ENCODE measurements at regions not wholly inside any gene's neighbourhood (a gene's known extent, or its start where the extent isn't known, plus 50 kb on each side); places are given as distances from the start of the nearest gene placed in this dataset.

DNA sequence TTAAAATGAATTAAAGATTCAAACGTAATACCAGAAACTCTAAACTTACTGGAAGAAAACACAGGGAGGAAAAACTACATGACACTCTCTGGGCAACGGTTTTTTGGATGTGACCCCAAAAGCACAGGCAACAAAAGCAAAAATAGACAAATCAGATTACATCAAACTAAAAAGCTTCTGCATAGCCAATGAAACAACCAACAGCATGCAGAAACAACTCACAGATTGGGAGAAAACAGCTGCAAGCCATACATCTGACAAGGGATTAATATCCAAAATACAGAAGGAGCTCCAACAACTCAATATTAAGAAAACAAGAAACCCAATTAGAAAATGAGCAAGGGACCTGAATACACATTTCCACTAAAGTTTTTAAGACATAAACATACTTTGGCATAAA, 69.2 kb upstream of the ALOX12 start:
- TF ChIP-seq, protein P1, sequence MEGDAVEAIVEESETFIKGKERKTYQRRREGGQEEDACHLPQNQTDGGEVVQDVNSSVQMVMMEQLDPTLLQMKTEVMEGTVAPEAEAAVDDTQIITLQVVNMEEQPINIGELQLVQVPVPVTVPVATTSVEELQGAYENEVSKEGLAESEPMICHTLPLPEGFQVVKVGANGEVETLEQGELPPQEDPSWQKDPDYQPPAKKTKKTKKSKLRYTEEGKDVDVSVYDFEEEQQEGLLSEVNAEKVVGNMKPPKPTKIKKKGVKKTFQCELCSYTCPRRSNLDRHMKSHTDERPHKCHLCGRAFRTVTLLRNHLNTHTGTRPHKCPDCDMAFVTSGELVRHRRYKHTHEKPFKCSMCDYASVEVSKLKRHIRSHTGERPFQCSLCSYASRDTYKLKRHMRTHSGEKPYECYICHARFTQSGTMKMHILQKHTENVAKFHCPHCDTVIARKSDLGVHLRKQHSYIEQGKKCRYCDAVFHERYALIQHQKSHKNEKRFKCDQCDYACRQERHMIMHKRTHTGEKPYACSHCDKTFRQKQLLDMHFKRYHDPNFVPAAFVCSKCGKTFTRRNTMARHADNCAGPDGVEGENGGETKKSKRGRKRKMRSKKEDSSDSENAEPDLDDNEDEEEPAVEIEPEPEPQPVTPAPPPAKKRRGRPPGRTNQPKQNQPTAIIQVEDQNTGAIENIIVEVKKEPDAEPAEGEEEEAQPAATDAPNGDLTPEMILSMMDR (IDR thresholded peaks at IDR 0.05), result no peak
- TF ChIP-seq POLR2A (IDR thresholded peaks at IDR 0.05), result no peak

All from Peyer's patch (tissue), 4 donors.